GM21723 (cell line): ENCODE measurements at regions not wholly inside any gene's neighbourhood (a gene's known extent, or its start where the extent isn't known, plus 50 kb on each side); places are given as distances from the start of the nearest gene placed in this dataset.

Experiments used
- ATAC-seq: cut with Tn5 transposase; IDR thresholded peaks from one replicate; pipeline ENCODE4 v1.9.1; 2021; ENCODE audit warnings: mild to moderate bottlenecking, moderate library complexity; ENCODE audit not compliant: unreplicated experiment

DNA sequence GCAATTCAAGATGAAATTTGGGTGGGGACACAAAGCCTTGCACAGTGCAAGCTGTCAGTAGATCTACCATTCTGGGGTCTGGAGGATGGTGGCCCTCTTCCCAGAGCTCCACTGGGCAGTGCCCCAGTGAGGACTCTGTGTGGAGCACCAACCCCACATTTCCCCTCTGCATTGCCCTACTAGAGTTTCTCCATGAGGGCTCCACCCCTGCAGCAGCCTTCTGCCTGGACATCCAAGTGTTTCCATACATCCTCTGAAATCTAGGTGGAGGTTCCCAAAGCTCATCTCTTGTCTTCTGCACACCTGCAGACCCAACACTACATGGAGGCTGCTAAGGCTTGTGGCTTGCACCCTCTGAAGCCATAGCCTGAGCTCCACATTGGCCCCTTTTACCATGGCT lies 402.3 kb downstream of the RAB28 start:
- no peak for ATAC-seq

DNA sequence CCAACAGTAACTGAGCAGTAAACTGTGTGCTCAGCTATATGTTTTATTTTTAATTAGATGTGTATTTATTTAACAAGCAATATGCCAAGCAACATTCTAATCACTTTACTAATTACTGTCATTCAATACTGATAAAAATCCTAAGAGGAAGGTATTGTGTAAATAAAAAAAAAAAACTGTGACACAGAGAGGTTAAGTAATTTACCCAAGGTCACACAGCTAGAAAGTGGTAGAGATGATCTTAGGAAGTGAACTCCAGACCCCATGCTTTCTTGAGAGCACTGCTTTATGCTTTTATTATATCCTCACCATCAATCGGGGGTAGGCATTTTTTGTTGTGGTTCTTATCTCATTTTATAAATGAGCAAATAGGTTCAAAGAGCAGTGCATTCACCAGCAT lies 417.1 kb downstream of the RAB28 start:
- ATAC-seq = no peak

- no peak for ATAC-seq
Observed at GRCh38 chr4:13059019-13059418, 425.1 kb downstream of the RAB28 start.

DNA sequence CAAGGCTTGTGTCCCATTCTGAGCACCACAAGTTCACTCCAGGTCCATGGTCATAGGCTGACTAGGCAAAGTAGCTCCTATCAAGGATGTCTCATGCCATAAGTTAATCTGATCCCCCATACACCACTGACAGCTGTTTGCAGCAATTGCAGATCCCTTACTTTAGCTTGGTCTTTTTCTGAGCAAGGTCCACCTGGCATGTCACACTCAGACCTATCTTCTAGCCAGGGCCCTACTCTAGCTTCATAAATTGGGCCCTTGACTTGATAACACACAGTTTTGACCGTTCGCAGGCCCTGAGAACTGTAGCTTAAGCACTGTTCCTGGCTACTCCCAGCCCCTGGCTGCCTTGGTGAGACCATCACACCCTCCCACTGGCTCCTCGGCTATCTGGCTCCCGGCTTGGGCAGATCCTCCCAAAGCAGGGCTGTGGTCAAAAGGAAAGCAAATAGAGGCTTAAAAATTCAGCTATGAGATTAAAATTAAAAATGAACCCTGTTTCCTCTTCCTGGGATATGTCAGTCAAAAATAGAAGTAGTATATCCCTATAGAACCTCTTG lies 427.4 kb downstream of the RAB28 start:
- ATAC-seq = no peak

GRCh38 chr4:13054420-13054970 lies 429.6 kb downstream of the RAB28 start:
- ATAC-seq = no peak

DNA sequence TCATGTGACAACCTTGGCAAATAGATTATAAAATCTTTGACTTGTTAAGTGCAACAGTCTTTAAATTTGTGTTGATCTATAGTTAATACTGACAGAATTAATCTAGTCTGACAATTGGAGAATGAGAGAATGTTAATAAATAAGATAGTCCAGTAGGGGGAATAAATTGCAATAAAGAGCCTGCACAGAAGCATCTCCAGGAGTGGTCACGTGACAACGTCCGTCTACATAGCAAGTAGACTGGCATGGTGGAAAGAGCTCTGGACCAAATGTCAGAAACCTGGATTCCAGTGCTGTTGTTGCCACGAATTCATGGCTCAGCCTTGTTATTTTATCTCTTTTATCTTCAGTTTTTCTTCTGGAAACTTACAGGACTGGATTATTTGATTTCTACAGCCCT lies 436.5 kb downstream of the RAB28 start:
- no peak for ATAC-seq

- no peak for ATAC-seq
Observed at GRCh38 chr4:13036841-13037240, 447.3 kb downstream of the RAB28 start.

DNA sequence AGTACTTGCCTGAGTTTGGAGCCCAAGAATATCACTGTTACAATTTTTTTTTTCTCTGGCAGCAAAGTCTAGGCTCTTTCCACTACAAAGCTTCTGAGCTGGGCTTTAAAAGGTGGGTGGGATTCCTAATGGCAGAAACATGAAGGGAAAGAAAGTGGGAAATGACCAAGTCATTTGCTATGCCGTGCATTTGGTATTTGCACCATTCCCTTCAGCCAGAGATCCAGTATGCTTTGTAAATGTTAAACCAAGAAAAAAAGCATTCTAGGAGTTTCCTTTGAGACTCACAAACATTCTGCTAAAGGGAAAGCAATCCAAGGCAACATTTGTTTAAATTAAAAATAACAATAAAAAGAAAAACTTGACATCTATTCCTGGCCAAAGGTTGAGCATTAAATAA lies 451.2 kb downstream of the RAB28 start:
- no peak for ATAC-seq

DNA sequence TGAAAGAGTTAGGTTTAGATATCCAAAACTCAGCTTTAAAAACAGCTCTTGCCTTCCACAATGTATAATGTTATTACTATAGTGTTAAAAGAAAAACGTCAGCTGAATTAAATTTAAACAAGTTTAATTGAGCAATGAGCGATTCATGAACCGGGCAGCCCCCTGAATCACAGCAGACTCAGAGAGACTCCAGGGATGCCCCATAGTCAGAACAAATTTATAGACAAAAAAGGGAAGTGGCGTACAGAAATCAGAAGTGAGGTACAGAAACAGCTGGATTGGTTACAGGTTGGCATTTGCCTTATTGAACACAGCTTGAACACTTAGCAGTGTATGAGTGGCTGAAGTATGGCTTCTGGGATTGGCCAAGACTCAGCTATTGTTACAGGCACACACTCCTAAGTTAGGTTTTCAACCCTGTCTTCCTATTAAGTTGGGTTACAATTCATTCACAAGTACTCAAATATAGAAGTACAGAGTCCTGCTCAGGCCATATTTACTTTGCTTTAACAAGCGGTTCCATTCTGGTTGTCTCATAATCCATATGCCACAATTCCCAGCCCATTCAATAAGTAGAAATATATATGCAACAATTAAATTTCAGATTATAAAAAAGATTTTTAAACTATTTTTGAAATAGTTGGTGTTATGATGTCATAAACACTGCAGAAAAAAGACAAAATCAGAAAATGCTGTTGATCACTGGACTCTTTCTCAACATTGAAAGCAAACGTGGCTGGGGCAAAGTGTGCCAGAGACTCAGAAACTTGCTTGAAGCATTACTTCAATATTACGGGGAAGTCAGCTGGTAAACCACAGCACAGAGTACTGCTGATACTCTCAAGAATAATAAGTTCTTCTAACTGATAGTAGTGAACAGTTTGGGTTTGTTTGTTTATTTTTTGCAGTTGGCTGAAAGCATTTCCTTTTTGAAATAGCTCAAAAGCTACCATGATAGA lies 459.7 kb downstream of the RAB28 start:
- ATAC-seq = no peak

- ATAC-seq = no peak
Observed at GRCh38 chr4:13007802-13008470, 476.2 kb downstream of the RAB28 start.

DNA sequence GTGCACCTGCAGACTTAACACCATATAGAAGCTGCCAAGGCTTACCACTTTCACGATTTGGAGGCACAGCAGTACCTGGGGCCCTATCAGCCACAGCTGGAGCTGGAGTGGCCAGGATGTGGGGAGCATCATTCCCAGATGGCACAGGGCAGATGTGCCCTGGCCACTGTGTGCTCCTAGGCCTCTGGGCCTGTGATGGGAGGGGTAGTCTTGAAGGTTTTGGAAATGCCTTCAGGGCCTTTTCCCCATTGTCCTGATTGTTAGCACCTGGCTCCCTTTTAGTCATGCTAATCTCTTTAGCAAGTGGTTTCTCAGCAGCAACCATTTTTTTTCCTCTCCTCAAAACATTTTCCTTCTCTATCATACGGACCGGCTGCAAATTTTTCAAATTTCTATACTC lies 490.2 kb downstream of the RAB28 start:
- ATAC-seq = no peak

DNA sequence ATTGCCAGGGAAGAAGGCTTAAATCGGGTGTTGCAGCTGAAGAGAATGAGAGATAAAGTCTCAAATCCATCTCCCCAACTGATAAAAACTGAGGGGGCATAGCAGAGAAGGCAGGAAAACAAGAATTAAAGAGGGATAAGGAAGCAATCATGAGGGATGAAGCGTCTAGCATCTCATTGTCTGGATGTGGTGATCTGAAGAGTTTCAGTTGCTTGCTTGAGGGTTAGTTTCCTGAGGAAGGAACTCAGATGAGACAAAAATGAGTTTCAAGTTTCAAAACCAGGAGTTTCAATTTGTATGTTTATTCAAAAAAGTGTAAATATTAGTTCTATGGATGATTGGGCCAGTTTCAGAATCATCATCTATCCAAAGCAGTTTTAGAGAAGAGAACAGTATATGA lies 496.9 kb downstream of the RAB28 start:
- no peak for ATAC-seq

GRCh38 chr4:12979797-12980196 lies 504.3 kb downstream of the RAB28 start:
- no peak for ATAC-seq

DNA sequence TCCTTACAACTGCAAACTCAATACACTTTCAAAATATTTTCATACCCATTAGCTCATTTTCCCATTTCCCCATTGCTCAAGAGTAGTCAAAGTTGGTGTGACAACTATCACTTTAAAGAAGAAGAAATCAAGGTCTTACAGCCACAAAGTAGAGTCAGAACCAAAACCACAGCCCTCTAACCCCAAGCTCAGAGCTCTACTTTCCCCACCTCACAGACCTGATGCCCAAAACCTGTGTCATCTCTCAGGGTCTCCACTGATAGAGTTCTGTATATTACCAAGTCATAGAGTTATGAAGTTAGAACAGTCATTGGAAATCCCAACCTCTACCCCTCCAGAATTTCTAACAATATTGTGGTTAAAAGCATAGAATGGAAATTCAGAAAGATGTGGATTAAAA lies 505.8 kb downstream of the RAB28 start:
- no peak for ATAC-seq

DNA sequence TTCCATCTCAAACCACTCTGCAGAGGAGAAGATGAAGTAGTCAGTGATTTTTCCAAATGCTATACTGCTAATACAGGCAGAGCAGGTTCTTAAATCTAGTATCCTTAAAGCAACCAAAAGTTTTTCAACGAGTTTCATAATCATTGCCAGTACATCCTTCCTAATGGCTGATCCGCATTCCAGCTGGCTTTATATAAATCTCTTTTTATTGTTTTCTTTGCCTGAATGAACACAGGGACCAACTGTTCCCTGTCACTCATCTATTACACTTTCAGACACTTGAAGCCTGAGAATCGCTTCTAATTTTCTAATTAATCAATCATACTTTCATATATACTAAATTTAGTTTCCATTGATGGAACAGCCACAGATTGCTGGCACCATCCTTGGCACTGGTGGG lies 508.6 kb downstream of the RAB28 start:
- ATAC-seq = no peak

DNA sequence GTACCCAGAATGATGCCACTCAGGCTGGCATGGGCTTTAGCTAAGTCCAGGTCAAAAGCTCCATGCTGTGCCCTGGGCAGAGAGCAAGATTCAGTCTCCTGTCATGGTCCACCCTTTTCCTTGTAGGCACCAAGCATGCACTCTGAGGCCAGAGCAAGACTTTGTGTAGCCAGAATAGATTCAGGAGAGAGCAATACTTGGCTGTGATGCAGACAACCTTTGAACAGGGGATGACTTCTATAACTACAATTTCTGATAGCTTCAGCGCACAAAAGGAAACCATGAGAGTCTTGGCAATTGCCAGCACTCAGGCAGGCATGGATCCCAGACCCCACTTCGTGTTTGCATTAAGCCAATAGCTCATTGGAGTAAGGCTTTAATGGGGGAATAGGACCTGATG lies 510.6 kb downstream of the RAB28 start:
- ATAC-seq = no peak

DNA sequence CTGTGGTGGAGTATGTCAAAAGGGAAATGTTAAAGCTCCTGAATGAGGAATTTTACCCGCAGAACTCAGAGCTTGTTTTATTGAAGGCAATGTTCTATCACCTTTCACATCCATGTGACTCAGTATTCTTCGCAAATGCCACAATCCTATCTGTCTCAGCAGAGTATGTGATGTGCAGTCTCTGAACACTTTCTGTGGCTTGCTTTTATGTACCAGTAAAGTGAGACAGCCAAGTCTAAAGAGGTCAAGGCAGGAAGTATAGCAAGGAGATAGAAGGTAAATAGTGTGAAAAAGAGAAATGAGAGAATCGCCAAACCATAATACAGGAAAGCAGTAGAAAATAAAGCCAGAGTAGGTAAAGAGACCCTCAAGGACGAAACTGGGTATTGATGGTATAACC lies 515.8 kb downstream of the RAB28 start:
- no peak for ATAC-seq

GRCh38 chr4:12966726-12967125 lies 517.4 kb downstream of the RAB28 start:
- no peak for ATAC-seq

DNA sequence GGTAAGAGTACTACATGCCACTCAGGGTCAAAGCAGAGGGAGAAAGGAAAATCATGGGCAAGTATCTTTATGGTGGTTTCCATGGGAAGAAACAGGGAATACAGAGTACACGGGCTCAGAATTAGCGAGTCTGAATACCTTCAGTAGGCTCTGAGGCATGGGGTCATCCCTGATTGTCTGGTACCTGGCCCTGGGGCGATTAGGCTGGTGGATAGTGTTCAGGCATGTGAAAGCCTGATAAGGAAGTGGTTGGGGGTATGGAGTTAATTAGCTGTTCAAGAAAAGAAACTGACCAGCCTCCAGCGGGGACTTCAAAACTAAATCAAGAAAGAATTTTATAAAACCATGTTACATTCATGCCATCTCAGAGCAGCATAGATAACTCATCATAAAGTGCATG lies 518.8 kb downstream of the RAB28 start:
- no peak for ATAC-seq

GRCh38 chr4:12963912-12964311 lies 520.2 kb downstream of the RAB28 start:
- ATAC-seq = no peak

GRCh38 chr4:12963291-12963690 lies 520.8 kb downstream of the RAB28 start:
- ATAC-seq = no peak

GRCh38 chr4:12961713-12962112 lies 522.4 kb downstream of the RAB28 start:
- ATAC-seq = no peak
